ENCODE measurements at regions not wholly inside any gene's neighbourhood (a gene's known extent, or its start where the extent isn't known, plus 50 kb on each side); places are given as distances from the start of the nearest gene placed in this dataset.

DNA sequence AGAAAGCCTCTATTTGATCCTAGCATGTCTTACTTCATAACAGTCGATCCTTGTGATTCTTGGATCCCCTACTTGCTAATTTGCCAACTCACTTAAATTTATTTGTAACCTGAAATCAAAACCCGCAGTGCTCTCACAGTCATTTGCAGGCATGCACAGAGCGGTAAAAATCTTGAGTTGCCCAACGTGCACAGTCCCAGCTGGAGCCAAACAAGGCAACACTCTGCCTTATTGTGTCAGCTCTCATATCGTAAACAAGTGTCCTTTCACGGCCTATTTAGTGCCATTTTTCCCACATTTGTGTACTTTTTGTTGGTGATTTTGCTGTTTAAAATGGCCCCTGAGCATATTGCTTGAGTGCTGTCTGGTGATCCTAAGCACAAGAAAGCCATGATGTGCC, 511.3 kb upstream of the WWC1 start:
- Histone ChIP-seq H3K9me3 (no peaks in the 10 kb centered on the region), H3K36me3 (no peaks in the 10 kb centered on the region), H3K4me1 (no peaks in the 10 kb centered on the region), H3K27ac (no peak overlapping the region), H3K4me3 (no peak overlapping the region), H3K27me3 (no peaks in the 10 kb centered on the region)
- intact Hi-C loops (cut with DNase I): no loop called here
- DNase-seq: no peak
- TF ChIP-seq, protein P1, sequence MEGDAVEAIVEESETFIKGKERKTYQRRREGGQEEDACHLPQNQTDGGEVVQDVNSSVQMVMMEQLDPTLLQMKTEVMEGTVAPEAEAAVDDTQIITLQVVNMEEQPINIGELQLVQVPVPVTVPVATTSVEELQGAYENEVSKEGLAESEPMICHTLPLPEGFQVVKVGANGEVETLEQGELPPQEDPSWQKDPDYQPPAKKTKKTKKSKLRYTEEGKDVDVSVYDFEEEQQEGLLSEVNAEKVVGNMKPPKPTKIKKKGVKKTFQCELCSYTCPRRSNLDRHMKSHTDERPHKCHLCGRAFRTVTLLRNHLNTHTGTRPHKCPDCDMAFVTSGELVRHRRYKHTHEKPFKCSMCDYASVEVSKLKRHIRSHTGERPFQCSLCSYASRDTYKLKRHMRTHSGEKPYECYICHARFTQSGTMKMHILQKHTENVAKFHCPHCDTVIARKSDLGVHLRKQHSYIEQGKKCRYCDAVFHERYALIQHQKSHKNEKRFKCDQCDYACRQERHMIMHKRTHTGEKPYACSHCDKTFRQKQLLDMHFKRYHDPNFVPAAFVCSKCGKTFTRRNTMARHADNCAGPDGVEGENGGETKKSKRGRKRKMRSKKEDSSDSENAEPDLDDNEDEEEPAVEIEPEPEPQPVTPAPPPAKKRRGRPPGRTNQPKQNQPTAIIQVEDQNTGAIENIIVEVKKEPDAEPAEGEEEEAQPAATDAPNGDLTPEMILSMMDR (IDR thresholded peaks at IDR 0.05): no peak
- ATAC-seq: no peak

DNA sequence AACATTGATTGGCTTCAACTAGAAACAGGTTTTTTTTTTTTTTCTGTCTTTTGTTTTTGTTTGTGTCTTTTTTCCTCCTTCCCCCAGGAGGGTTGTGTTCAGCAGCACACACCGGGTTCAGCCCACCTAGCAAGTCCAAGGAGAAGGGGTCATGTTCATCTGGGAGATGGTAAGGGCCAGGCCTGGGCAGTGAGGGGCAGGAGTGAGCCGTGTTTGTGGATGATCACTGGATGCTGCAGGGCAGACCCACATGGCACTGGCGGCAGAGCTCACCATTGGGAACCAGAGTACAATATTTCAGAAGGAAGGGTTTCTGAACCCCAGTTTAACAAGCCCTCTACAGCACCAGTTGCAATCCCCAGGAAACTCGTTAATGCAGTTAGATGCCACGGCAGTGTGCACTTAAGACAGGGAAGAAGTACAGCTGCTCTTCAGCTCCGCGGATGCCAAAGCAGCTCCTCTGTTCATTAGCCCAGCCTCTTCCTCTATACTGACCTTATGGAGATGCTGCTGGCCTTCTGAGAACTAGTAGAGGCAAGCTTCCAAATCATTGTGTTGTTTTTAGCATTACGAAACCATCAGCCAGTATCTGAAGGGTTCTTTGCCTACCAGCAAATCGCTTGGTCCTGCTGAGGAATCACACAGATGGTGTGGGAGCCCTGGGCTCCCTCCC, 508.2 kb upstream of the WWC1 start:
- DNase-seq: no peak

DNA sequence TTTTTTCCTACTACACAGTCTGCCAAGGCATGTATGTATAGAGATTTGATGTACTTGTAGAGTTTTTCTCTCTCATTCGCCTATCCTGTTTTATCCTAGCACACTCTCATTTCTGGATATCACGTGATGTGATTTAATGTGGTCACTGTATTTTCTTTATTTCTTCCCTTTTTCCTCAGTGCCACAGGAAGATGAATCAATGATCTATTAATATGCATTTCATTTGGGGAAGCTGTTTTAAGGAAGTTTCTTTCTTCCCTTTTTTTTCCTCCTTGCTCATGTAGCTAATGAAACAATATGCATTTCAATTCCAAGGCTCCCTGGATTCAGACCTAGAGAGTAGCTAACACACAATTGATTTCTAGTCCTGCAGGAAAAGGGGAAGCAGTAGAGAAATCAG, 506.3 kb upstream of the WWC1 start:
- H3K4me1 ChIP-seq: no peaks in the 10 kb centered on the region
- intact Hi-C loops (cut with DNase I): no loop called here
- H3K4me3 ChIP-seq: no peak overlapping the region
- no peaks in the 10 kb centered on the region for H3K27me3 ChIP-seq
- DNase-seq: no peak
- H3K36me3 ChIP-seq: no peaks in the 10 kb centered on the region
- no peaks in the 10 kb centered on the region for H3K9me3 ChIP-seq
- TF ChIP-seq, protein P1 (IDR thresholded peaks at IDR 0.05): no peak
- H3K27ac ChIP-seq: no peak overlapping the region
- peak; percentile 66 for ATAC-seq

More for the DNA sequence above, 508.2 kb upstream of the WWC1 start:
- Histone ChIP-seq H3K4me1 (no peaks in the 10 kb centered on the region), H3K36me3 (no peaks in the 10 kb centered on the region), H3K27me3 (no peaks in the 10 kb centered on the region), H3K9me3 (no peaks in the 10 kb centered on the region), H3K27ac (no peak overlapping the region), H3K4me3 (no peak overlapping the region)
- intact Hi-C loops (cut with DNase I): no loop called here
- TF ChIP-seq, protein P1 (IDR thresholded peaks at IDR 0.05): no peak
- ATAC-seq: peak; percentile 40

DNA sequence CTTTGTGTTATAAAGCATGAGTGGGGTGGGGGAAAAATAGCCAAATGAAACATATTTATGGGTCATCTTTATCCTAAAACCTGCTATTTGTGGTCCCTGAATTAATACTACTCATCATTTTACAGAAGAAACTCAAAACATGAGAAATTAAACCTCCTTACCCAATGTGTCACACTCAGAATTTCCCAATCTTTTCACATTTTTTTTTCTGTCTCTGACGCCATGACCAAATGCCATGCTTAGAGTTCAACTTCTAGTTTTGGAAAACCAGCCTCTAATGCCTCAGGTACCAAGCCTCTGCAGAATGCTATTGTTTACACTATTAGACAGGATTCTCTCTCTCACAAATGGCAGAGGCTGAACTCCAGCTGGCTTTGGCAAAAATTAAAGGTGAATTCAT, 505.5 kb upstream of the WWC1 start:
- DNase-seq (no peak), ATAC-seq (no peak)
- intact Hi-C loops (cut with DNase I): no loop called here
- Histone ChIP-seq H3K4me3 (no peak overlapping the region), H3K27me3 (no peaks in the 10 kb centered on the region), H3K4me1 (no peaks in the 10 kb centered on the region), H3K9me3 (no peaks in the 10 kb centered on the region), H3K27ac (no peak overlapping the region), H3K36me3 (no peaks in the 10 kb centered on the region)
- TF ChIP-seq, protein P1 (IDR thresholded peaks at IDR 0.05): no peak

DNA sequence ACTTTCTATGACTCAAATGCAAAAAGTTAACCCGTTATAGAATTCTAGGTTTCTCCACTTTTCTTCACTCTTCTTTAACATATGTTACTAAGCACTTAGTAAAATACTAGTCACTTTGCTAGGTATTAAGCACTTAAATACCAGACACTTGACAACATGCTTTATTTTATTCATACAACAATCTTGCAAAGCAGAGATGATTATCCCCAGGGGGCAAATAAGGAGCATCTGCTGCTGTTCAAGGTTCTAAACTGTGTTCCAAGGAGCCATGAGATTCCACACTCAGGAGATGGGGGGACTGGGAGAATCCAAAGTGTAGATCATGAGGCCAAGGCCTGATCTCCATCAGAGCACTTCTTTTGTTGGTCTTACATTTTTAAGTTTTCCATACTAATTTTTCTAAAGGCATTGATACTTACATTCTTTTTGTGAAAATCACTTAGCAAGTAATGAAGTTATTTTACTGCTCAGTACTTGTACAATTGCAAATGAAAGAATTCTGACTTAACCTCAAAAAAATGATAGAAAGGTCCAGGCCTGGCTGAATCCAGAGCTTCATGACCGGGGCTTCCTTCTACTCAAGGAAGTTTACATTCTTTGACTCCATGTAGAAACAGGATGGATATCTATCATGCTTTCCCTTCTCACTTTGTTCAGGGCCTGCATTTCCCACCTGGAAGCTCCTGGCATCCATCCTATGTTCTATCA, 504.4 kb upstream of the WWC1 start:
- TF ChIP-seq, protein P1 (IDR thresholded peaks at IDR 0.05): no peak
- Histone ChIP-seq H3K27me3 (no peaks in the 10 kb centered on the region), H3K9me3 (no peaks in the 10 kb centered on the region), H3K4me3 (no peak overlapping the region), H3K27ac (no peak overlapping the region), H3K36me3 (no peaks in the 10 kb centered on the region), H3K4me1 (no peaks in the 10 kb centered on the region)
- intact Hi-C loops (cut with DNase I): no loop called here
- ATAC-seq (no peak), DNase-seq (no peak)

All from upper lobe of right lung (tissue), 1 donor.